Brain pericyte (primary cell): ENCODE measurements at regions not wholly inside any gene's neighbourhood (a gene's known extent, or its start where the extent isn't known, plus 50 kb on each side); places are given as distances from the start of the nearest gene placed in this dataset.

Source experiments
- DNase-seq: peaks from one replicate; pipeline ENCODE4 v3.0.0-alpha.2; 2012; ENCODE audit warnings: low read depth, low spot score

GRCh38 chr4:111712093-111712677, 433.1 kb upstream of the FAM241A start:
- DNase-seq: no peak

DNA sequence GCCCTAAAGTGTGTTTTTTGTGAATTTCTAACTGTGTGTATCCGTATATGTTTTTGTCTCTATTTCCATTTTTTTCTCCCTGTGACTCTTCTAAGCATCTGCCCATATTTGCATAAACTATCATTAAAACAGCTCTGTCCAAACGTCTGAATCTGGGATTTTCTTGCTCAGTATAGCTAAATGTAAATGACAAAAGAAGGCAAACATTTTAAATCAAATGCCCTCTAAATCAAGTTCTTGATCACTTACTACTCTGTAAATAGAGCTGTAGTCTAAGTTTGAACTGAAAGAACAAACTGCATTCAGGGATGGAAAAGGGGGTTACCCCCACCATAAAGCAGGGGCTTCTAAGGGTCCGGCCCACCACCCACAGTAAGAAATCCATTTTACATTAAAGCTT, 432.0 kb upstream of the FAM241A start:
- DNase-seq: no peak

DNA sequence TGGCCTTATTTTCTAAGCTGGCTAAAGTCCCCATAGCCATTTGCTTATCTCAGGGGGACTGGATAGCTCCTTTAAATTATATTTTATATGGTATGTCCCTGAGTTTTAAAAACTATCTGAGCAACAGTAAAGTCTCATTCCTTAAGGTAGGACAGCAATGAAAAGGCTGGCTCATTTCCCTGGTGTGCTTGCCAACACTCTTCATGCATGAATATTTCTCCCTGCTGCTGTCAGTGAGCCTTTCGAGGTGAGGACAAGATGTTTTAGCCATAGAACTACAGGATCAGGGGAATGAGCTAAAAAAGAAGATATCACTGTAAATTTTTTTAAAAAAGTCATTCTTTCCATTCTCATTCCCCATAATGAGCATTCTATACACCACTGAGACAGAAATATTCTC, 427.3 kb upstream of the FAM241A start:
- no peak for DNase-seq

GRCh38 chr4:111718763-111719559, 426.3 kb upstream of the FAM241A start:
- DNase-seq: no peak

DNA sequence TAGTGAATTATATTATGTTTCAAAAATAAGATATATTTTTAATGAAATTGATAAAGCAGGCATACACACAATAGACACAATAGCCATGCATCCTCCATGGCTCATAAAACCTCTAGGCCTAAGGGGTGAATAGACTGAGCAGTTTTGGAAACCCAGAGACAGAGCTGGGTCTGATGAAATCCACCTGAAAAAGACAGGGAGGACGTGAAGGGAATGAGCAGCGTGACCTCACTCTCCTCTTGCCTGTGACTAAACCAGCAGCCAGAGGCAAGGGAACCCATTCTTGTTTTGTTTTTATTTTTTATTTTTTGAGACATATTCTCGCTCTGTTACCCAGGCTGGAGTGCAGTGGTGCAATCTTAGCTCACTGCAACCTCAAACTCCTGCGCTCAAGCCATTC, 424.4 kb upstream of the FAM241A start:
- DNase-seq: no peak

DNA sequence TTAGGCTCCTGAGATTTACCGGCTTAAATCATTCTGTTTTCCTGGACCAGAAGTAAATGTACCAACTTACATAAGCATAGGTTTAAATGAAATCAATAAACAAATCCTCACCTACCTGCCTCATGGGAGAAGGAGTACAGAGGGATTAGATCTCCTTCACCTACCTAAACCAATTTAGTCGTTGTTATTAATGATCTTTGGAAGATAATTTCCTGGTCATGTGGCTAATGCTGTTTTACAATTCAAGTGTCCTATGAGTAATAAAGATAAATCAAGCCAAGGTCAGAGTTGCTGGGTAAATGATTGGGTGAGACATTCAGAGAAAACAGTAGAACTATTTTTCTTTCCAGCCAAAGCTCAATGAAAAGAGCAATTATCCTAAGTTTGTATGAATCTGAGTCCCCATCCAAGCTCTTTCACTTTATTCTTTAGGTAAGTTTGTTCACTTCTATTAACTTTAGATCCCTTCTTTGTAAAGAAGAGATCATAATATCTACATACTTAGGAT, 423.0 kb upstream of the FAM241A start:
- no peak for DNase-seq

- DNase-seq: no peak
These were observed 408.7 kb upstream of the FAM241A start for GRCh38 chr4:111736516-111736915.

- DNase-seq: no peak
These were observed 400.4 kb upstream of the FAM241A start for GRCh38 chr4:111744847-111745246.

- no peak for DNase-seq
These were observed 397.1 kb upstream of the FAM241A start for GRCh38 chr4:111748157-111748556.

- DNase-seq: no peak
These were observed 391.3 kb upstream of the FAM241A start for GRCh38 chr4:111754003-111754402.

GRCh38 chr4:111755571-111755970, 389.7 kb upstream of the FAM241A start:
- no peak for DNase-seq

DNA sequence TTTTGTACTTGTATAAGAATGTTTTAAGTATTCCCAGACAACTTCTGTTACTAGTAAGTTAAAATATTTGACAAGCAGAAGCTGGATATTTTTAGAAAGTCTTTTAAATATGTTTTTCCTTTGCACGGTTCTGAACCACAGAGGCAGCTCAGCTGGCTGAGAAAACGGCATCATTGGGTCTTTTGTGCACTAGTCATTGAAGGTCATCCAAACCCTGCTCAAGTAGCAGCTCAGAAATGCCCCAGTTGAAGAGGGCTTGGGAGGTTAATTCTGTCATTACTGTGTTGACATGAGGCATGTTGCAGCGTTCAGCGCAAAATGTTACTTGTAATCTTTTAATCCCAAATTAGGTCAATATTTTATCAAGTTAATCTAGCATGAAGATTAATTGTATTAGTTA, 383.7 kb upstream of the FAM241A start:
- DNase-seq: no peak

DNA sequence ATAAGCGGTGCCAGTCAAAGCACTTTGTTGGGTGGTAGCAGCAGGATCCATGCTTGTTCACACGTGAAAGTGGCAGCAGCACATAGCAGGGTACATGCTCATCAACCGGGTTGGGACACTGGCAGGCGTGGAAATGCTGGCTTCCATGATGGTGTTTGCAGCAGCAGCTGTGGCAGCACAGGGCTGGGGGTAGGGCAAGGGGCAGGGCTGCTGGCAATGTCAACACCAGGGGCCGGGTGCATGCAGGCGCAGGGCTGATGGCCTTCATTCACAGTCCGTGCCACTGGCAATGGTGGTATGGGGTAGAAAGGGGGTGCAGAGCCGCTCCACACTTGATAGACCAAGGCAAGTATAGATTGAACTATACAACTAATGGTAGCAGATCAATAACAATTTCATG, 374.7 kb upstream of the FAM241A start:
- no peak for DNase-seq

GRCh38 chr4:111773858-111774257, 371.4 kb upstream of the FAM241A start:
- DNase-seq: no peak

DNA sequence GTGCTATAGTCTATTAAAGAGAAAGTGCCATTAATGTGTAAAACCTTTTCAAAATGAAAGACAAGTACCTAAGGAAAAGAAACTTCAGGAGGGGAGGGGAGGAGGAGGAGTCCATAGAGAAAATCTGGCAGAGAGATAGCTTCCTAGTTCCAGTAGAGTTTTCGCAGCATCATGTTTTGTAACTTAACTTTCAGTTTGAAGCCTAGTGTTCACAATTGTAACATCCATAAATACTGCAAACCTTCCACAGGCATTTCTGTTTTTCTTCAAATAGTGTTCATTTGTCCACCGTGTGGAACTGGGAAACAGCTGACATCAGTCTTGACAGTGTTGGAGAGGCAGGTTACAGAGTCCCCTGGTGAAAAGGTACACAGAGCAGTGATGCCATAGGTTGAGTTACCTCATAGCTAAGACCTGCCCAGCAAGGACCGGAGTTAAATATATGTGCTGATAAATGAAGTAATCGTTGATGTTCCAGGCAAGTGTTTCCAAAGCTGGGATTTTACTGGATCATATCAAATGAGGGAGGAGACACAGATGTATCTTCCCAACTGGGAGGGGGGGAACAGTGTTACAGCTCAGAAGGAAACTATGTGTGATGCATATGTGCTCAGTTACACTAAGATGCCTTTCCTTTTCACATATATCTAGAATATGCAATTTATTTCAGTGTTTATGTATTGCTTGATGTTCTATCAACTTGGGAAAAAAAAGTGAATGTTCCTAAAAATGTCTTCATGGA, 369.5 kb upstream of the FAM241A start:
- DNase-seq: no peak

DNA sequence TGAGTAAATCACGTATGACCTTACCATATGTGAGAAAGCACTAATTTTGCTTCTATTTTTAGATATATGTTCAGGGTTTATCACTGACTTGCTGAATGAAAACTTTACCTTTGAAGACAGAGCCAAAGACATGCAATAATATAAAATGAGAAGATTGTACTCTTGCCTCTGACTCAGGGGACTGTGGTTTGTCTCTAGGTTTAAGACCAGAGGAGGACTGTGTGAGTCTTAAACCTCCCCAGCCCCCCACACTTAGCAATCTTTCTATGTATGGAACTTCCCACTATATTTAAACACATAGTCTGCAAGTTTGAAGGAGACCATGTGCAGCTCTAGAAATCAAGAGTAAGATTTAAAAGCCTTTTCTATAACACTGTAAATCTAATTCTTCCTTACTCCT, 368.7 kb upstream of the FAM241A start:
- no peak for DNase-seq

GRCh38 chr4:111778543-111778942, 366.7 kb upstream of the FAM241A start:
- DNase-seq: no peak

DNA sequence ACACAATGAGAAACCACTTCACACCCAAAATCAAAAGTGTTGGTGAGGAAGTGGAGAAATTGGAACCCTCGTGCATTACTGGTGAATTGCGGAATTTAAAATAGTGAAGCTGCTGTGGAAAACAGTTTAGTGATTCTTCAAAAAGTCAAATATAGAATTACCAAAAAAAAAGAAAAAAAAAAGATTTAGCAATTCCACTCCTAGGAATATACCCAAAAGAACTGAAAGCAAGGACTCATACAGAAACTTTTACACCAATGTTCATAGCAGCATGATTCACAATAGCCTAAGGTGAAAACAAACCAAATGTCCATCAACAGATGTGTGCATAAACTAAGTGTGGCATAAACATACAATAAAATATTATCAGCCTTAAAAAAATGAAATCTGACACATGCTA, 364.3 kb upstream of the FAM241A start:
- no peak for DNase-seq

DNA sequence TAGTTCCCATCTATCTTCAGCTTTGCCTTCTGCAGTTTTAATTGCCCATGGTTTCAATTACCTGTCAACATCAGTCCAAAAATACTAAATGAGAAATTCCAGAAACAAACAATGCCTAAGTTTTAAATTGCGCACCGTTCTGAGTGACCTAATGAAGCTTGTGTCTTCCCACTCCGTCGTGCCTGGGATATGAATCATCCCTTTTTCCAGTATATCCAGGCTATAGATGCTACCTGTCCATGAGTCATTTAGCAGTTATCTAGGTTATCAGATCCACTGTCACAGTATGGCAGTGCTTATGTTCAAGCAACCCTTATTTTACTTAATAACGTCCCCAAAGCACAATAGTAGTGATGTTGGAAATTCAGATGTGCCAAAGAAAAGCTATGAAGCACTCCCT, 363.6 kb upstream of the FAM241A start:
- no peak for DNase-seq

- no peak for DNase-seq
These were observed 357.2 kb upstream of the FAM241A start for GRCh38 chr4:111788099-111788498.

- DNase-seq: no peak
These were observed 355.2 kb upstream of the FAM241A start for GRCh38 chr4:111789901-111790640.

- DNase-seq: no peak
These were observed 352.6 kb upstream of the FAM241A start for GRCh38 chr4:111792632-111793031.
